ENCODE measurements at regions not wholly inside any gene's neighbourhood (a gene's known extent, or its start where the extent isn't known, plus 50 kb on each side); places are given as distances from the start of the nearest gene placed in this dataset.

DNA sequence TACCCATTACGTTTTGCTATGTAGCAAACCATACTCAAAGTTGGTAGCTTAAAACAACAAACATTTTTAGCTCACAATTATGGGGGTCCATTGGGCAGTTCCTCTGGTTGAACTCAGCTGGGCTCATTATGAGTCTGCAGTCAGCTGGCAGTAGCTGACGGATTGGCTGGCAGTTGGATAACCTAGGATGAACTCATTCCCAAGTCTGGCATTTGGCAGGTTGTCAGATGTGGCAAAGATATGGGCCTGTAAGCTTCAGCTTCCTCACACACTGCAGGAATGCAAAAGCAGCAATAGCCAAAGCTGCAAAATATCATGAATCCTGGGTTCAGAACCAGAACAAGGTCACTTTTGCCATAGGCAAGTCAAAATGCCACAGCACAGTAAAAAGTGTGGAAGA is 412.2 kb upstream of the SORCS1 start:
- FAIRE-seq (no peak), DNase-seq (ENCODE audit: low read depth in 1 of 2, low spot score in 1 of 2) (no peak), ATAC-seq (no peak)
- Histone ChIP-seq H3K9me3 (peaks cover 2% of the 10 kb centered on the region; the same call in 1 of the 3 replicates), H3K4me3 (no peak overlapping the region), H3K4me2 (no peak overlapping the region), H3K27ac (no peak overlapping the region), H3K4me1 (no peaks in the 10 kb centered on the region)
- no peak for TF ChIP-seq RNF2 (IDR thresholded peaks at IDR 0.05; ENCODE audit: borderline replicate concordance, low read depth)
- TF ChIP-seq, protein P1, sequence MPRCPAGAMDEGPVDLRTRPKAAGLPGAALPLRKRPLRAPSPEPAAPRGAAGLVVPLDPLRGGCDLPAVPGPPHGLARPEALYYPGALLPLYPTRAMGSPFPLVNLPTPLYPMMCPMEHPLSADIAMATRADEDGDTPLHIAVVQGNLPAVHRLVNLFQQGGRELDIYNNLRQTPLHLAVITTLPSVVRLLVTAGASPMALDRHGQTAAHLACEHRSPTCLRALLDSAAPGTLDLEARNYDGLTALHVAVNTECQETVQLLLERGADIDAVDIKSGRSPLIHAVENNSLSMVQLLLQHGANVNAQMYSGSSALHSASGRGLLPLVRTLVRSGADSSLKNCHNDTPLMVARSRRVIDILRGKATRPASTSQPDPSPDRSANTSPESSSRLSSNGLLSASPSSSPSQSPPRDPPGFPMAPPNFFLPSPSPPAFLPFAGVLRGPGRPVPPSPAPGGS (IDR thresholded peaks at IDR 0.05), result no peak
- 5% methylated on average over 2 of the region's 2 CpGs for WGBS (ENCODE audit: missing lambda C conversion rate)
- CTCF ChIA-PET, result interaction anchor here (0.7 kb wide), 1 partner anchor 13 kb away, joined by 3 read pairs; no protein-coding TSS in a partner anchor
- POLR2A ChIA-PET, result no interaction called here

DNA sequence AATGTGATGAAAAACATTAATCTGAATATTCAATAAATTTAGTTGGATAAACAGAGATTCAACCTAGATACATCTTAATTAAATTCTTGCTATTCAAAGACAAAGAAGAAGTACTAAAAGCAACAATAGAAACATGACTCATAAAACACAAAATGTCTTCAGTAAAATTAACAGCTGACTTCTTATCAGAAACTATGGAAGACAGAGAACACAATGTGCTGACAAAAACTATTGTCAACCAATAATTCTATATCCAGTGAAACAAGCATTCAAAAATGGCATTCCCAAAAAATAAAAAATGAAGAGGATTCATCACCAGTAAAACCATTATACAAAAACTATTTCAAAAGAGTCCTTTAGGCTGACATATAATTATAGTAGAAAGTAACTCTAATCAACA is 400.5 kb upstream of the SORCS1 start:
- ATAC-seq (no peak), FAIRE-seq (no peak)

DNA sequence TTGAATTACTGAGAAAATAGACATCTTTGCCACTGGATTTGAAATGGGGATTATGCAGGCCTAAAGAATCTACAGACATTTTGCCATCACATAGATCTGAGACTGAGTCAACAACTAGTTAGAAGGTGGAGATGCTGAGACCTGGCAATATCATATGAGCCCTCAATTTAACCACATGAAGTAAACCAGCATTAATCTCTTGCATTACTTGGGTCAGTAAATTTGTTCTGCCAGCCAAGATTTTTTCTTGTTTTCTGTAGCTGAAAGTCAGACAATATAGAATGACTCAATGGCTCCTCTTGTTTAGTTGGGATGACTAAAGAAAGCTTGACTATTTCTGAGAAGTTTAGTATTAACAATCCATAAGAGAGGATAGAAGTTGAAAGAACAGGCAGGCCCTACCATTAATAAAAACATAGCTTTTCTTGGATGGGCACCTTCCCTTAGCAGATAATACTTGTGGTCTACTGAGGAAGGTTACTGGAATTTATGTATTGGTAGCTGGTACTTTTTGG is 396.7 kb upstream of the SORCS1 start:
- CTCF ChIA-PET, result no interaction called here
- peaks cover 6% of the 10 kb centered on the region; the same call in 1 of the 3 replicates for H3K9me3 ChIP-seq
- ATAC-seq (no peak), DNase-seq (ENCODE audit: low read depth in 1 of 2, low spot score in 1 of 2) (no peak), FAIRE-seq (no peak)
- POLR2A ChIA-PET, result no interaction called here
- H3K27ac ChIP-seq, result no peak overlapping the region
- no peak overlapping the region for H3K4me3 ChIP-seq
- no peak for TF ChIP-seq HDAC2 (IDR thresholded peaks at IDR 0.05)
- no peak for TF ChIP-seq FOXS1 (CRISPR knock-in tag; IDR thresholded peaks at IDR 0.05)
- TF ChIP-seq ZFP36 (IDR thresholded peaks at IDR 0.05; ENCODE audit: borderline replicate concordance, partially characterized antibody), result no peak
- no peak for TF ChIP-seq HOXA7 (CRISPR knock-in tag; IDR thresholded peaks at IDR 0.05)
- no peak for TF ChIP-seq GATA3 (IDR thresholded peaks at IDR 0.05; ENCODE audit: borderline replicate concordance)
- TF ChIP-seq NPAS2 (CRISPR knock-in tag; IDR thresholded peaks at IDR 0.05; ENCODE audit: borderline replicate concordance), result no peak
- no peak for TF ChIP-seq POLR2A (IDR thresholded peaks at IDR 0.05; ENCODE audit: low read length)
- TF ChIP-seq CBX2 (IDR thresholded peaks at IDR 0.05; ENCODE audit: borderline replicate concordance, low read depth), result no peak
- no peak for TF ChIP-seq MAZ (IDR thresholded peaks at IDR 0.05; ENCODE audit: borderline replicate concordance, low read depth, low read length)
- TF ChIP-seq, protein P2, sequence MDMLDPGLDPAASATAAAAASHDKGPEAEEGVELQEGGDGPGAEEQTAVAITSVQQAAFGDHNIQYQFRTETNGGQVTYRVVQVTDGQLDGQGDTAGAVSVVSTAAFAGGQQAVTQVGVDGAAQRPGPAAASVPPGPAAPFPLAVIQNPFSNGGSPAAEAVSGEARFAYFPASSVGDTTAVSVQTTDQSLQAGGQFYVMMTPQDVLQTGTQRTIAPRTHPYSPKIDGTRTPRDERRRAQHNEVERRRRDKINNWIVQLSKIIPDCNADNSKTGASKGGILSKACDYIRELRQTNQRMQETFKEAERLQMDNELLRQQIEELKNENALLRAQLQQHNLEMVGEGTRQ (IDR thresholded peaks at IDR 0.05), result no peak
- TF ChIP-seq NFE2L2 (conservative IDR thresholded peaks at IDR 0.05; ENCODE audit: low read length), result no peak
- TF ChIP-seq EHF (CRISPR knock-in tag; IDR thresholded peaks at IDR 0.05), result no peak
- no peak for TF ChIP-seq CBX8 (IDR thresholded peaks at IDR 0.05)
- no peak for TF ChIP-seq HOXB5 (CRISPR knock-in tag; IDR thresholded peaks at IDR 0.05)
- H3K4me2 ChIP-seq, result no peak overlapping the region
- H3K4me1 ChIP-seq, result no peaks in the 10 kb centered on the region

More for the DNA sequence above, 400.5 kb upstream of the SORCS1 start:
- no peak overlapping the region for H3K4me3 ChIP-seq
- TF ChIP-seq RARB (CRISPR knock-in tag; IDR thresholded peaks at IDR 0.05) (no peak), HOXB5 (CRISPR knock-in tag; IDR thresholded peaks at IDR 0.05) (no peak), KDM5A (IDR thresholded peaks at IDR 0.05) (no peak), EHMT2 (IDR thresholded peaks at IDR 0.05; ENCODE audit: low read depth) (no peak), POLR2A (IDR thresholded peaks at IDR 0.05; ENCODE audit: low read length) (no peak), CHD2 (IDR thresholded peaks at IDR 0.05; ENCODE audit: low read length, partially characterized antibody) (no peak), POLR2AphosphoS2 (conservative IDR thresholded peaks at IDR 0.05; ENCODE audit: low read length) (no peak), ESRRA (IDR thresholded peaks at IDR 0.05; ENCODE audit: borderline replicate concordance, low read length) (no peak), ZSCAN20 (CRISPR knock-in tag; IDR thresholded peaks at IDR 0.05) (no peak), NR3C1 (IDR thresholded peaks at IDR 0.05) (no peak), ZFP36 (IDR thresholded peaks at IDR 0.05; ENCODE audit: borderline replicate concordance, partially characterized antibody) (no peak), NPAS2 (CRISPR knock-in tag; IDR thresholded peaks at IDR 0.05; ENCODE audit: borderline replicate concordance) (no peak), PHF8 (IDR thresholded peaks at IDR 0.05; ENCODE audit: borderline replicate concordance, low read depth) (no peak), RCOR1 (IDR thresholded peaks at IDR 0.05; ENCODE audit: low read depth, low read length) (no peak)
- TF ChIP-seq, protein P3, sequence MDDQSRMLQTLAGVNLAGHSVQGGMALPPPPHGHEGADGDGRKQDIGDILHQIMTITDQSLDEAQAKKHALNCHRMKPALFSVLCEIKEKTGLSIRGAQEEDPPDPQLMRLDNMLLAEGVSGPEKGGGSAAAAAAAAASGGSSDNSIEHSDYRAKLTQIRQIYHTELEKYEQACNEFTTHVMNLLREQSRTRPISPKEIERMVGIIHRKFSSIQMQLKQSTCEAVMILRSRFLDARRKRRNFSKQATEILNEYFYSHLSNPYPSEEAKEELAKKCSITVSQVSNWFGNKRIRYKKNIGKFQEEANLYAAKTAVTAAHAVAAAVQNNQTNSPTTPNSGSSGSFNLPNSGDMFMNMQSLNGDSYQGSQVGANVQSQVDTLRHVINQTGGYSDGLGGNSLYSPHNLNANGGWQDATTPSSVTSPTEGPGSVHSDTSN (IDR thresholded peaks at IDR 0.05), result no peak
- H3K4me1 ChIP-seq, result no peaks in the 10 kb centered on the region
- ChIA-PET CTCF (no interaction called here), POLR2A (no interaction called here)
- no peak overlapping the region for H3K27ac ChIP-seq
- peaks cover 6% of the 10 kb centered on the region; the same call in 1 of the 3 replicates for H3K9me3 ChIP-seq
- no peak overlapping the region for H3K4me2 ChIP-seq
- no peak for DNase-seq (ENCODE audit: low read depth in 1 of 2, low spot score in 1 of 2)
